H1 (cell line): ENCODE measurements at regions not wholly inside any gene's neighbourhood (a gene's known extent, or its start where the extent isn't known, plus 50 kb on each side); places are given as distances from the start of the nearest gene placed in this dataset.

Experiments
- ASH2L ChIP-seq: fragments of 200-600, 300-600 bp; sonication (generic); IDR thresholded peaks from one replicate; pipeline ENCODE4 v1.7.1; 2017; ENCODE audit warnings: low read length
- FOSL1 ChIP-seq: IDR thresholded peaks from 2 replicates; pipeline ENCODE4 v1.6.1; 2011; ENCODE audit warnings: mild to moderate bottlenecking, low read depth, low read length, moderate library complexity; ENCODE audit not compliant: insufficient read depth
- GTF2F1 ChIP-seq: IDR thresholded peaks from 2 replicates; pipeline ENCODE4 v1.6.1; 2012; ENCODE audit warnings: low read depth, low read length, improper control_type of control experiment, borderline replicate concordance
- KDM1A ChIP-seq: fragments of 200-600, 300-600 bp; sonication (generic); IDR thresholded peaks from 2 replicates; pipeline ENCODE4 v1.7.1; 2016; ENCODE audit warnings: mild to moderate bottlenecking, low read length, borderline replicate concordance
- POLR2A ChIP-seq, 2 experiments: IDR thresholded peaks; 1 replicate in 1 of 2; 2 replicates in 1 of 2; pipeline ENCODE4 v1.6.1; 2011; ENCODE audit warnings: low read depth in 2 of 2, low read length in 2 of 2, mild to moderate bottlenecking in 2 of 2; ENCODE audit errors: control extremely low read depth in 1 of 2
- RFX5 ChIP-seq: IDR thresholded peaks from 2 replicates; pipeline ENCODE4 v1.6.1; 2011; ENCODE audit warnings: low read depth, low read length, improper control_type of control experiment, borderline replicate concordance
- SIN3A ChIP-seq, 2 experiments: IDR thresholded peaks in 1 of 2; conservative IDR thresholded peaks in 1 of 2; 2 replicates each; pipeline ENCODE4 v1.6.1; 2011 to 2012; ENCODE audit warnings: low read length in 2 of 2, improper control_type of control experiment in 1 of 2, low read depth in 1 of 2, mild to moderate bottlenecking in 1 of 2
- SIRT6 ChIP-seq: IDR thresholded peaks from one replicate; pipeline ENCODE4 v1.7.1; 2012; ENCODE audit warnings: low read length, inconsistent platforms
- SIX5 ChIP-seq: IDR thresholded peaks from 2 replicates; pipeline ENCODE4 v1.6.1; 2011; ENCODE audit warnings: mild to moderate bottlenecking, low read depth, low read length
- SP1 ChIP-seq: IDR thresholded peaks from 2 replicates; pipeline ENCODE4 v1.6.1; 2011; ENCODE audit warnings: low read depth, low read length
- TF ChIP-seq, protein P1 (sequence below), 3 experiments: IDR thresholded peaks; 1 replicate in 2 of 3; 2 replicates in 1 of 3; pipeline versions ENCODE4 v1.5.1 to v1.6.1; 2011; ENCODE audit warnings: low read length in 3 of 3, mild to moderate bottlenecking in 3 of 3, inconsistent platforms in 2 of 3, low read depth in 1 of 3, moderate library complexity in 1 of 3; ENCODE audit not compliant: insufficient read depth in 1 of 3; ENCODE audit errors: control extremely low read depth in 1 of 3
- TF ChIP-seq, protein P2 (sequence below): IDR thresholded peaks from 2 replicates; pipeline ENCODE4 v1.6.1; 2011; ENCODE audit warnings: low read depth, mild to moderate bottlenecking, low read length; ENCODE audit not compliant: insufficient read depth

DNA sequence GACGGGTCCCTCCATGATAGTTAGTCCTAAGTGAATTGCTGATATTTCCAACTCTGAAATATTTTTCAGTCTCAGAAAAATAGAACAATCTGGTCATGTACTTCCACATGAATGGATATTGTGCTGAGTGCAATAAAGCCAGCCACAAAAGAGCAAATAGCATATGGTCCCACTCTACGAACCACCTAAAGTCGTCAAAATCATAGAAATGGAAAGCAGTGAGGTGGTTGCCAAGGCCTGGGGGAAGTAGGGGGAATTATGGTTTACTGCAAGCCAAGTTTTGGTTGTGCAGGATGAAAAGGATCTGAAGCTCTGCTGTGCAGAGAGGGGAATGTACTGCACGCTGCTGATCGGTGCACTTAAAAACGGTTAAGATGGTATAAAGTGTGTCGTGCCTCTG is 313.8 kb upstream of the ADARB2 start:
- no peak for TF ChIP-seq RFX5
- TF ChIP-seq, protein P1, sequence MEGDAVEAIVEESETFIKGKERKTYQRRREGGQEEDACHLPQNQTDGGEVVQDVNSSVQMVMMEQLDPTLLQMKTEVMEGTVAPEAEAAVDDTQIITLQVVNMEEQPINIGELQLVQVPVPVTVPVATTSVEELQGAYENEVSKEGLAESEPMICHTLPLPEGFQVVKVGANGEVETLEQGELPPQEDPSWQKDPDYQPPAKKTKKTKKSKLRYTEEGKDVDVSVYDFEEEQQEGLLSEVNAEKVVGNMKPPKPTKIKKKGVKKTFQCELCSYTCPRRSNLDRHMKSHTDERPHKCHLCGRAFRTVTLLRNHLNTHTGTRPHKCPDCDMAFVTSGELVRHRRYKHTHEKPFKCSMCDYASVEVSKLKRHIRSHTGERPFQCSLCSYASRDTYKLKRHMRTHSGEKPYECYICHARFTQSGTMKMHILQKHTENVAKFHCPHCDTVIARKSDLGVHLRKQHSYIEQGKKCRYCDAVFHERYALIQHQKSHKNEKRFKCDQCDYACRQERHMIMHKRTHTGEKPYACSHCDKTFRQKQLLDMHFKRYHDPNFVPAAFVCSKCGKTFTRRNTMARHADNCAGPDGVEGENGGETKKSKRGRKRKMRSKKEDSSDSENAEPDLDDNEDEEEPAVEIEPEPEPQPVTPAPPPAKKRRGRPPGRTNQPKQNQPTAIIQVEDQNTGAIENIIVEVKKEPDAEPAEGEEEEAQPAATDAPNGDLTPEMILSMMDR (IDR thresholded peaks at IDR 0.05; ENCODE audit: control extremely low read depth in 1 of 3, insufficient read depth in 1 of 3, low read depth in 1 of 3, low read length in 3 of 3): no peak
- TF ChIP-seq, protein P2, sequence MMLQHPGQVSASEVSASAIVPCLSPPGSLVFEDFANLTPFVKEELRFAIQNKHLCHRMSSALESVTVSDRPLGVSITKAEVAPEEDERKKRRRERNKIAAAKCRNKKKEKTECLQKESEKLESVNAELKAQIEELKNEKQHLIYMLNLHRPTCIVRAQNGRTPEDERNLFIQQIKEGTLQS: no peak
- TF ChIP-seq ASH2L: no peak
- no peak for TF ChIP-seq SIN3A (conservative IDR thresholded peaks at IDR 0.05 in 1 of 2, IDR thresholded peaks at IDR 0.05 in 1 of 2; ENCODE audit: low read depth in 1 of 2, low read length in 2 of 2)
- no peak for TF ChIP-seq SP1
- no peak for TF ChIP-seq SIRT6
- TF ChIP-seq GTF2F1: no peak
- no peak for TF ChIP-seq KDM1A
- no peak for TF ChIP-seq POLR2A (IDR thresholded peaks at IDR 0.05; ENCODE audit: control extremely low read depth in 1 of 2, low read depth in 2 of 2, low read length in 2 of 2)
- no peak for TF ChIP-seq FOSL1
- TF ChIP-seq SIX5: no peak
